GM12878 (cell line): ENCODE measurements at regions not wholly inside any gene's neighbourhood (a gene's known extent, or its start where the extent isn't known, plus 50 kb on each side); places are given as distances from the start of the nearest gene placed in this dataset.

Experiments used
- ATAC-seq: fragments of 200-7000 bp; cut with Tn5 transposase; 3 replicates; pipeline ENCODE4 v1.9.1; 2020; ENCODE audit warnings: mild to moderate bottlenecking, moderate library complexity
- BruUV-seq: library from RNA; stranded (reverse); fragments of 400-500 nt; replicated peaks from 2 replicates; lab custom pipeline; 2021; lab: Mats Ljungman, UMichigan
- CTCF ChIA-PET: fragments of 300-600 bp; sonication (Branson Sonifier 250); formaldehyde crosslinking; extraction: SDS; loops from one replicate; lab custom pipeline; 2021; ENCODE audit warnings: inconsistent platforms; lab: Yijun Ruan, JAX
- POLR2A ChIA-PET: fragments of 350-600 bp; formaldehyde crosslinking; extraction: SDS; loops from one replicate; lab custom pipeline; 2021; ENCODE audit warnings: inconsistent platforms; lab: Charles Lee
- RAD21 ChIA-PET: fragments of 300-600 bp; sonication (Branson Sonifier 250); formaldehyde crosslinking; loops from one replicate; lab custom pipeline; 2023; ENCODE audit warnings: antibody characterized with exemption; ENCODE audit not compliant: unreplicated experiment; lab: Charles Lee
- SMC1A ChIA-PET: fragments of 300-600 bp; sonication (Branson Sonifier 250); formaldehyde crosslinking; loops from one replicate; lab custom pipeline; 2023; ENCODE audit not compliant: unreplicated experiment, uncharacterized antibody; lab: Charles Lee
- DNase-seq: peaks from one replicate; pipeline ENCODE4 v3.0.0-alpha.2; 2011; ENCODE audit warnings: low read depth, low spot score
- FAIRE-seq: peaks from 3 replicates; lab custom pipeline; 2011; peaks lifted over from hg19 to GRCh38; lab: Jason Lieb, UNC
- H2AFZ ChIP-seq: 2 replicates; pipeline ENCODE4 v1.6.0; 2011; ENCODE audit warnings: low read depth, low read length, control low read depth; ENCODE audit not compliant: control insufficient read depth
- H3K27ac ChIP-seq: 2 replicates; pipeline ENCODE4 v1.5.1; 2011; ENCODE audit warnings: control low read depth; ENCODE audit not compliant: control insufficient read depth, insufficient read depth
- H3K27me3 ChIP-seq, 2 experiments: replicated peaks in 1 of 2; 2 replicates each; pipeline versions ENCODE4 v1.6.0 to v1.6.1; 2011; ENCODE audit warnings: low read length in 1 of 2; ENCODE audit not compliant: control insufficient read depth in 2 of 2, insufficient read depth in 2 of 2
- H3K36me3 ChIP-seq, 2 experiments: 2 replicates each; pipeline ENCODE4 v1.5.1; 2011; ENCODE audit warnings: low read length in 1 of 2; ENCODE audit not compliant: control insufficient read depth in 2 of 2, insufficient read depth in 2 of 2
- H3K4me1 ChIP-seq: 2 replicates; pipeline ENCODE4 v1.6.1; 2011; ENCODE audit warnings: mild to moderate bottlenecking, low read length, moderate library complexity, mixed read lengths; ENCODE audit not compliant: control insufficient read depth, insufficient read depth
- H3K4me2 ChIP-seq: 2 replicates; pipeline ENCODE4 v1.6.0; 2011; ENCODE audit warnings: control low read depth; ENCODE audit not compliant: control insufficient read depth, insufficient read depth
- H3K4me3 ChIP-seq: fragments of 200-600 bp; sonication (generic); 2 replicates; pipeline ENCODE4 v1.5.1; 2016
- H3K79me2 ChIP-seq: 2 replicates; pipeline ENCODE4 v1.6.0; 2011; ENCODE audit warnings: low read length; ENCODE audit not compliant: control insufficient read depth, insufficient read depth
- H3K9ac ChIP-seq: 2 replicates; pipeline ENCODE4 v1.8.0; 2011; ENCODE audit warnings: low read length, control low read depth, mixed read lengths; ENCODE audit not compliant: control insufficient read depth, insufficient read depth
- H3K9me3 ChIP-seq: replicated peaks from 3 replicates; pipeline ENCODE4 v1.5.1; 2011; ENCODE audit warnings: mild to moderate bottlenecking, low read length; ENCODE audit not compliant: control insufficient read depth, insufficient read depth
- H4K20me1 ChIP-seq: 2 replicates; pipeline ENCODE4 v1.6.0; 2011; ENCODE audit not compliant: control insufficient read depth, insufficient read depth
- BCL3 ChIP-seq: IDR thresholded peaks from 2 replicates; pipeline ENCODE4 v1.6.1; 2011; ENCODE audit warnings: borderline replicate concordance, low read depth, mild to moderate bottlenecking, moderate library complexity, low read length; ENCODE audit not compliant: insufficient read depth, poor library complexity, severe bottlenecking
- BHLHE40 ChIP-seq, 2 experiments: fragments of 450-650 bp in 1 of 2; IDR thresholded peaks; 2 replicates each; pipeline ENCODE4 v1.6.1; 2011 to 2017; ENCODE audit warnings: low read depth in 2 of 2, borderline replicate concordance in 1 of 2, improper control_type of control experiment in 1 of 2, low read length in 1 of 2, mild to moderate bottlenecking in 1 of 2
- EED ChIP-seq: sonication (generic); IDR thresholded peaks from 2 replicates; pipeline ENCODE4 v1.6.1; 2016; ENCODE audit warnings: antibody characterized with exemption, low read depth
- EP300 ChIP-seq, 2 experiments: fragments of 150-350 bp in 1 of 2; IDR thresholded peaks; 2 replicates each; pipeline ENCODE4 v1.6.1; 2011 to 2012; ENCODE audit warnings: low read depth in 2 of 2, low read length in 2 of 2, borderline replicate concordance in 1 of 2, improper control_type of control experiment in 1 of 2, inconsistent platforms in 1 of 2; ENCODE audit not compliant: control insufficient read depth in 1 of 2
- ETV6 ChIP-seq, 2 experiments: fragments of 450-650 bp in 1 of 2; IDR thresholded peaks in 1 of 2; conservative IDR thresholded peaks in 1 of 2; 2 replicates each; pipeline ENCODE4 v1.6.1; 2014; ENCODE audit warnings: antibody characterized with exemption in 1 of 2, borderline replicate concordance in 1 of 2, low read depth in 1 of 2, mild to moderate bottlenecking in 1 of 2, moderate library complexity in 1 of 2
- HDAC2 ChIP-seq: fragments of 200-600 bp; sonication (generic); IDR thresholded peaks from 2 replicates; pipeline ENCODE4 v1.6.1; 2017
- JUNB ChIP-seq: IDR thresholded peaks from 2 replicates; pipeline ENCODE4 v1.6.1; 2016; ENCODE audit warnings: antibody characterized with exemption, mild to moderate bottlenecking
- NRF1 ChIP-seq: conservative IDR thresholded peaks from 2 replicates; pipeline ENCODE4 v1.6.1; 2011; ENCODE audit warnings: mild to moderate bottlenecking, low read depth, low read length, improper control_type of control experiment
- SIN3A ChIP-seq: IDR thresholded peaks from 2 replicates; pipeline ENCODE4 v1.6.1; 2012; ENCODE audit warnings: low read depth, low read length, improper control_type of control experiment
- SP1 ChIP-seq: IDR thresholded peaks from one replicate; pipeline ENCODE4 v1.6.1; 2011; ENCODE audit warnings: low read depth, low read length
- STAT3 ChIP-seq: IDR thresholded peaks from 2 replicates; pipeline ENCODE4 v1.6.1; 2011; ENCODE audit warnings: low read depth, low read length, improper control_type of control experiment
- TAF1 ChIP-seq: IDR thresholded peaks from 2 replicates; pipeline ENCODE4 v1.6.1; 2011; ENCODE audit warnings: mild to moderate bottlenecking, low read depth, low read length, borderline replicate concordance
- TBL1XR1 ChIP-seq: IDR thresholded peaks from 2 replicates; pipeline ENCODE4 v1.6.1; 2012; ENCODE audit warnings: low read depth, low read length, improper control_type of control experiment
- TCF3 ChIP-seq: IDR thresholded peaks from 2 replicates; pipeline ENCODE4 v1.6.1; 2012; ENCODE audit warnings: low read depth, mild to moderate bottlenecking, low read length, borderline replicate concordance; ENCODE audit not compliant: insufficient read depth
- ZBED1 ChIP-seq: IDR thresholded peaks from 2 replicates; pipeline ENCODE4 v1.6.1; 2016; ENCODE audit warnings: borderline replicate concordance
- ZSCAN29 ChIP-seq: fragments of 450-650 bp; IDR thresholded peaks from 2 replicates; pipeline ENCODE4 v1.6.1; 2017; ENCODE audit warnings: mild to moderate bottlenecking, moderate library complexity
- WGBS: methylation state at CpG from one replicate; pipeline ENCODE4 v1.1.6; 2016; ENCODE audit warnings: low lambda C conversion rate; ENCODE audit not compliant: insufficient replicate concordance, insufficient coverage; ENCODE audit errors: missing lambda C conversion rate; 5-methylcytosine and 5-hydroxymethylcytosine counted together
- in situ Hi-C: fragments of 300-500 bp; cut with MboI; formaldehyde crosslinking; loops from 9 replicates; pipeline ENCODE4 v1.14.3; 2018; ENCODE audit warnings: mixed read lengths
- intact Hi-C: fragments of 100-400 bp; cut with micrococcal nuclease; formaldehyde crosslinking; loops from one replicate; pipeline ENCODE4 v1.14.2; 2022; ENCODE audit not compliant: unreplicated experiment
- TF ChIP-seq, protein P1 (sequence below): IDR thresholded peaks from 2 replicates; pipeline ENCODE4 v1.6.1; 2012; ENCODE audit warnings: improper control_type of control experiment, low read depth, low read length; ENCODE audit not compliant: insufficient replicate concordance

DNA sequence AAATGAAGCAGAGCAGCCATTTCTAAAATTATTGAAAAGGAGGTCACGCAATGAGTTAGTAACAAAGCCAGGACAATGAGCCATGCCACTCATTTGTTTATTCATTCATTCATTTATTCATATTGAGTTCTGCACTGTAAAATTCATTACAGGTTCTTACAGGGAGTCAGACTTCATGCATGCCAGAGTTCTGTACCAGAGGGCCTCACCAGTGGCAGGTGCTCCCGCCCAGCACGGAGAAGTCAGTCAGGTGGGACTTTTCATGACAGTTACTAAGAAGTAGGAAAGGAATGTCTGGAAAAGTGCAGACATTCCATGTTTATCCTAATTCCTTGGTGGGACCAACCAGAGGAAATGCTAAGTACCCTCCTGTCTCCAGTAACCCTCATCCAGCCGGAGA, 217.5 kb upstream of the BLID start:
- SMC1A ChIA-PET = no interaction called here
- no TSS peak for BruUV-seq
- no peak for DNase-seq
- intact Hi-C loops = no loop called here
- H3K4me2 ChIP-seq = no peak overlapping the region
- TF ChIP-seq ZSCAN29 (no peak), EED (no peak), ETV6 (conservative IDR thresholded peaks at IDR 0.05 in 1 of 2, IDR thresholded peaks at IDR 0.05 in 1 of 2; ENCODE audit: borderline replicate concordance in 1 of 2, low read depth in 1 of 2) (no peak), NRF1 (no peak), STAT3 (no peak), TAF1 (no peak), ZBED1 (no peak), TCF3 (no peak), BHLHE40 (IDR thresholded peaks at IDR 0.05; ENCODE audit: borderline replicate concordance in 1 of 2, low read depth in 2 of 2, low read length in 1 of 2) (no peak), TBL1XR1 (no peak), JUNB (no peak), SIN3A (no peak), SP1 (no peak), EP300 (IDR thresholded peaks at IDR 0.05; ENCODE audit: borderline replicate concordance in 1 of 2, control insufficient read depth in 1 of 2, low read depth in 2 of 2, low read length in 2 of 2) (no peak), BCL3 (no peak), HDAC2 (no peak)
- TF ChIP-seq, protein P1, sequence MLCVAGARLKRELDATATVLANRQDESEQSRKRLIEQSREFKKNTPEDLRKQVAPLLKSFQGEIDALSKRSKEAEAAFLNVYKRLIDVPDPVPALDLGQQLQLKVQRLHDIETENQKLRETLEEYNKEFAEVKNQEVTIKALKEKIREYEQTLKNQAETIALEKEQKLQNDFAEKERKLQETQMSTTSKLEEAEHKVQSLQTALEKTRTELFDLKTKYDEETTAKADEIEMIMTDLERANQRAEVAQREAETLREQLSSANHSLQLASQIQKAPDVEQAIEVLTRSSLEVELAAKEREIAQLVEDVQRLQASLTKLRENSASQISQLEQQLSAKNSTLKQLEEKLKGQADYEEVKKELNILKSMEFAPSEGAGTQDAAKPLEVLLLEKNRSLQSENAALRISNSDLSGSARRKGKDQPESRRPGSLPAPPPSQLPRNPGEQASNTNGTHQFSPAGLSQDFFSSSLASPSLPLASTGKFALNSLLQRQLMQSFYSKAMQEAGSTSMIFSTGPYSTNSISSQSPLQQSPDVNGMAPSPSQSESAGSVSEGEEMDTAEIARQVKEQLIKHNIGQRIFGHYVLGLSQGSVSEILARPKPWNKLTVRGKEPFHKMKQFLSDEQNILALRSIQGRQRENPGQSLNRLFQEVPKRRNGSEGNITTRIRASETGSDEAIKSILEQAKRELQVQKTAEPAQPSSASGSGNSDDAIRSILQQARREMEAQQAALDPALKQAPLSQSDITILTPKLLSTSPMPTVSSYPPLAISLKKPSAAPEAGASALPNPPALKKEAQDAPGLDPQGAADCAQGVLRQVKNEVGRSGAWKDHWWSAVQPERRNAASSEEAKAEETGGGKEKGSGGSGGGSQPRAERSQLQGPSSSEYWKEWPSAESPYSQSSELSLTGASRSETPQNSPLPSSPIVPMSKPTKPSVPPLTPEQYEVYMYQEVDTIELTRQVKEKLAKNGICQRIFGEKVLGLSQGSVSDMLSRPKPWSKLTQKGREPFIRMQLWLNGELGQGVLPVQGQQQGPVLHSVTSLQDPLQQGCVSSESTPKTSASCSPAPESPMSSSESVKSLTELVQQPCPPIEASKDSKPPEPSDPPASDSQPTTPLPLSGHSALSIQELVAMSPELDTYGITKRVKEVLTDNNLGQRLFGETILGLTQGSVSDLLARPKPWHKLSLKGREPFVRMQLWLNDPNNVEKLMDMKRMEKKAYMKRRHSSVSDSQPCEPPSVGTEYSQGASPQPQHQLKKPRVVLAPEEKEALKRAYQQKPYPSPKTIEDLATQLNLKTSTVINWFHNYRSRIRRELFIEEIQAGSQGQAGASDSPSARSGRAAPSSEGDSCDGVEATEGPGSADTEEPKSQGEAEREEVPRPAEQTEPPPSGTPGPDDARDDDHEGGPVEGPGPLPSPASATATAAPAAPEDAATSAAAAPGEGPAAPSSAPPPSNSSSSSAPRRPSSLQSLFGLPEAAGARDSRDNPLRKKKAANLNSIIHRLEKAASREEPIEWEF = no peak
- TF ChIP-seq, all 136 proteins: peak for 0
- H3K27ac ChIP-seq = no peak overlapping the region
- ChIA-PET POLR2A (no interaction called here), RAD21 (no interaction called here), CTCF (no interaction called here)
- H2AFZ ChIP-seq = no peak overlapping the region
- in situ Hi-C loops = no loop called here
- no peaks in the 10 kb centered on the region for H3K79me2 ChIP-seq
- H3K9me3 ChIP-seq = no peaks in the 10 kb centered on the region
- no peaks in the 10 kb centered on the region for H3K27me3 ChIP-seq
- ATAC-seq (no peak), FAIRE-seq (no peak)
- no peaks in the 10 kb centered on the region for H3K4me1 ChIP-seq
- H3K4me3 ChIP-seq = no peak overlapping the region
- H4K20me1 ChIP-seq = no peaks in the 10 kb centered on the region
- no peak overlapping the region for H3K9ac ChIP-seq
- 58% methylated on average over 4 of the region's 4 CpGs for WGBS
- H3K36me3 ChIP-seq = no peaks in the 10 kb centered on the region
